Mesendoderm (in vitro differentiated cells): ENCODE measurements at regions not wholly inside any gene's neighbourhood (a gene's known extent, or its start where the extent isn't known, plus 50 kb on each side); places are given as distances from the start of the nearest gene placed in this dataset.

Source experiments
- DNase-seq: peaks from one replicate; pipeline ENCODE4 v3.0.0; 2013
- H2AK5ac ChIP-seq: 2 replicates; pipeline ENCODE4 v1.6.1; 2013; ENCODE audit warnings: low read length, inconsistent platforms
- H2BK120ac ChIP-seq: 2 replicates; pipeline ENCODE4 v1.6.1; 2013; ENCODE audit warnings: low read depth, mild to moderate bottlenecking, low read length, moderate library complexity, mixed read lengths
- H2BK15ac ChIP-seq: replicated peaks from 2 replicates; pipeline ENCODE4 v1.6.1; 2013; ENCODE audit warnings: low read depth, mild to moderate bottlenecking, moderate library complexity
- H2BK5ac ChIP-seq: 2 replicates; pipeline ENCODE4 v1.6.1; 2013; ENCODE audit warnings: low read length, inconsistent platforms
- H3K18ac ChIP-seq: 2 replicates; pipeline ENCODE4 v1.6.1; 2013; ENCODE audit warnings: mild to moderate bottlenecking, low read length, mixed read lengths
- H3K23ac ChIP-seq: one replicate; pipeline ENCODE4 v1.6.1; 2013; ENCODE audit warnings: low read length
- H3K27ac ChIP-seq: 2 replicates; pipeline ENCODE4 v1.5.1; 2013; ENCODE audit warnings: low read depth, mild to moderate bottlenecking, inconsistent platforms, low read length, moderate library complexity
- H3K27me3 ChIP-seq: 2 replicates; pipeline ENCODE4 v1.6.1; 2013; ENCODE audit warnings: low read length, control low read depth, mild to moderate bottlenecking, inconsistent platforms; ENCODE audit not compliant: insufficient read depth, poor library complexity
- H3K36me3 ChIP-seq: 2 replicates; pipeline ENCODE4 v1.6.1; 2013; ENCODE audit warnings: low read length, inconsistent platforms; ENCODE audit not compliant: control insufficient read depth, insufficient read depth
- H3K4ac ChIP-seq: one replicate; pipeline ENCODE4 v1.6.1; 2013; ENCODE audit warnings: low read depth, mild to moderate bottlenecking, low read length, moderate library complexity
- H3K4me1 ChIP-seq: 2 replicates; pipeline ENCODE4 v1.6.1; 2013; ENCODE audit warnings: low read depth, low read length, inconsistent platforms; ENCODE audit not compliant: control insufficient read depth
- H3K4me2 ChIP-seq: 2 replicates; pipeline ENCODE4 v1.6.1; 2013; ENCODE audit warnings: low read length
- H3K4me3 ChIP-seq: 2 replicates; pipeline ENCODE4 v1.5.1; 2013; ENCODE audit warnings: mild to moderate bottlenecking, low read length
- H3K56ac ChIP-seq: one replicate; pipeline ENCODE4 v1.6.1; 2013; ENCODE audit warnings: low read length
- H3K79me1 ChIP-seq: 2 replicates; pipeline ENCODE4 v1.6.1; 2013; ENCODE audit warnings: low read length, inconsistent platforms
- H3K79me2 ChIP-seq: 2 replicates; pipeline ENCODE4 v1.6.1; 2013; ENCODE audit warnings: mild to moderate bottlenecking, low read length; ENCODE audit not compliant: control insufficient read depth, insufficient read depth
- H3K9ac ChIP-seq: 2 replicates; pipeline ENCODE4 v1.6.1; 2013; ENCODE audit warnings: low read length, inconsistent platforms
- H4K5ac ChIP-seq: one replicate; pipeline ENCODE4 v1.6.1; 2013; ENCODE audit warnings: low read length
- H4K8ac ChIP-seq: one replicate; pipeline ENCODE4 v1.6.1; 2013; ENCODE audit warnings: low read depth, mild to moderate bottlenecking, control low read depth, low read length, moderate library complexity
- whole genome bisulfite sequencing: extraction: QIAGEN DNeasy Blood & Tissue Kit; methylation state at CpG from one replicate; pipeline ENCODE4 v1.1.7; 2013; ENCODE audit warnings: low lambda C conversion rate, missing lambda C conversion rate; ENCODE audit not compliant: insufficient coverage; ENCODE audit errors: extremely low coverage; 5-methylcytosine and 5-hydroxymethylcytosine counted together

- H3K18ac ChIP-seq: peak overlapping the region; percentile 68
- H3K79me2 ChIP-seq: no peaks in the 10 kb centered on the region
- H3K4ac ChIP-seq: peak overlapping the region; percentile 24
- H2BK15ac ChIP-seq: no peak overlapping the region
- no peak overlapping the region for H3K9ac ChIP-seq
- no peak overlapping the region for H4K5ac ChIP-seq
- H3K79me1 ChIP-seq: no peaks in the 10 kb centered on the region
- DNase-seq: peak; percentile 56
- H3K4me2 ChIP-seq: no peak overlapping the region
- peak overlapping the region; percentile 79 for H2BK5ac ChIP-seq
- no peak overlapping the region for H3K23ac ChIP-seq
- peaks cover 16% of the 10 kb centered on the region for H3K4me1 ChIP-seq
- no CpG with 5 or more reads among the region's 6 CpGs for WGBS
- no peak overlapping the region for H2AK5ac ChIP-seq
- no peaks in the 10 kb centered on the region for H3K27me3 ChIP-seq
- peak overlapping the region; percentile 37 for H3K27ac ChIP-seq
- H3K56ac ChIP-seq: peak overlapping the region; percentile 51
- no peak overlapping the region for H4K8ac ChIP-seq
- no peaks in the 10 kb centered on the region for H3K36me3 ChIP-seq
- no peak overlapping the region for H3K4me3 ChIP-seq
- H2BK120ac ChIP-seq: no peak overlapping the region
These were observed 219.4 kb upstream of the CPNE8 start for GRCh38 chr12:39124768-39125167.

GRCh38 chr12:39123580-39124253, 218.3 kb upstream of the CPNE8 start:
- Histone ChIP-seq H4K8ac (no peak overlapping the region), H3K4me1 (peaks cover 16% of the 10 kb centered on the region), H3K79me2 (no peaks in the 10 kb centered on the region), H4K5ac (no peak overlapping the region), H3K4me3 (no peak overlapping the region), H3K23ac (no peak overlapping the region), H3K9ac (no peak overlapping the region), H2BK15ac (peak overlapping the region; percentile 41), H2BK120ac (no peak overlapping the region), H3K36me3 (no peaks in the 10 kb centered on the region), H2BK5ac (peak overlapping the region; percentile 92), H3K56ac (peak overlapping the region; percentile 79), H2AK5ac (no peak overlapping the region), H3K79me1 (no peaks in the 10 kb centered on the region), H3K27me3 (no peaks in the 10 kb centered on the region), H3K27ac (peak overlapping the region; percentile 93), H3K18ac (peak overlapping the region; percentile 80), H3K4me2 (no peak overlapping the region), H3K4ac (no peak overlapping the region)
- no CpG with 5 or more reads among the region's 2 CpGs for WGBS
- DNase-seq: peak; percentile 97

- H3K79me2 ChIP-seq: no peaks in the 10 kb centered on the region
- H3K4me2 ChIP-seq: no peak overlapping the region
- no peaks in the 10 kb centered on the region for H3K27me3 ChIP-seq
- H3K4me1 ChIP-seq: peaks cover 16% of the 10 kb centered on the region
- H3K27ac ChIP-seq: peak overlapping the region; percentile 93
- H2BK120ac ChIP-seq: peak overlapping the region; percentile 96
- H2AK5ac ChIP-seq: peak overlapping the region; percentile 77
- no peak overlapping the region for H4K5ac ChIP-seq
- peak overlapping the region; percentile 41 for H2BK15ac ChIP-seq
- peak; percentile 98 for DNase-seq
- H3K9ac ChIP-seq: peak overlapping the region; percentile 43
- H2BK5ac ChIP-seq: peak overlapping the region; percentile 92
- H3K56ac ChIP-seq: peak overlapping the region; percentile 87
- H3K23ac ChIP-seq: no peak overlapping the region
- H3K4ac ChIP-seq: peak overlapping the region; percentile 89
- no peak overlapping the region for H3K4me3 ChIP-seq
- no peaks in the 10 kb centered on the region for H3K79me1 ChIP-seq
- no CpG with 5 or more reads among the region's 6 CpGs for WGBS
- peak overlapping the region; percentile 16 for H4K8ac ChIP-seq
- H3K36me3 ChIP-seq: no peaks in the 10 kb centered on the region
- H3K18ac ChIP-seq: peak overlapping the region; percentile 97
These were observed 217.3 kb upstream of the CPNE8 start for GRCh38 chr12:39122562-39123204.

GRCh38 chr12:39116861-39117260, 211.5 kb upstream of the CPNE8 start:
- Histone ChIP-seq H3K23ac (no peak overlapping the region), H2AK5ac (peak overlapping the region; percentile 22), H3K4me3 (no peak overlapping the region), H2BK120ac (no peak overlapping the region), H2BK5ac (no peak overlapping the region), H2BK15ac (no peak overlapping the region), H3K4ac (no peak overlapping the region), H3K4me2 (no peak overlapping the region), H3K79me2 (no peaks in the 10 kb centered on the region), H3K79me1 (no peaks in the 10 kb centered on the region), H4K8ac (no peak overlapping the region), H4K5ac (no peak overlapping the region), H3K56ac (no peak overlapping the region), H3K36me3 (no peaks in the 10 kb centered on the region), H3K18ac (no peak overlapping the region), H3K9ac (no peak overlapping the region), H3K27me3 (no peaks in the 10 kb centered on the region), H3K27ac (no peak overlapping the region), H3K4me1 (peaks cover 2% of the 10 kb centered on the region)
- no CpG with 5 or more reads among the region's 2 CpGs for WGBS
- no peak for DNase-seq

GRCh38 chr12:39112064-39112463, 206.7 kb upstream of the CPNE8 start:
- peak overlapping the region; percentile 27 for H2BK15ac ChIP-seq
- no peak for DNase-seq
- no peaks in the 10 kb centered on the region for H3K36me3 ChIP-seq
- no peaks in the 10 kb centered on the region for H3K79me2 ChIP-seq
- H3K27ac ChIP-seq: no peak overlapping the region
- no peak overlapping the region for H4K5ac ChIP-seq
- no peak overlapping the region for H2AK5ac ChIP-seq
- H3K27me3 ChIP-seq: no peaks in the 10 kb centered on the region
- no peak overlapping the region for H3K18ac ChIP-seq
- no peak overlapping the region for H3K9ac ChIP-seq
- peak overlapping the region; percentile 56 for H4K8ac ChIP-seq
- peaks cover 2% of the 10 kb centered on the region for H3K4me1 ChIP-seq
- H3K56ac ChIP-seq: no peak overlapping the region
- no peak overlapping the region for H2BK120ac ChIP-seq
- H3K23ac ChIP-seq: no peak overlapping the region
- H2BK5ac ChIP-seq: no peak overlapping the region
- H3K79me1 ChIP-seq: no peaks in the 10 kb centered on the region
- WGBS: no CpG with 5 or more reads among the region's 5 CpGs
- no peak overlapping the region for H3K4me2 ChIP-seq
- H3K4ac ChIP-seq: no peak overlapping the region
- H3K4me3 ChIP-seq: no peak overlapping the region
